BE2C (cell line): ENCODE measurements at regions not wholly inside any gene's neighbourhood (a gene's known extent, or its start where the extent isn't known, plus 50 kb on each side); places are given as distances from the start of the nearest gene placed in this dataset.

Source experiments
- DNase-seq: peaks from one replicate; pipeline ENCODE4 v3.0.0-alpha.2; 2020
- H3K27me3 ChIP-seq: fragments of 250-450 bp; sonication (Bioruptor Pico); 2 replicates; pipeline ENCODE4 v1.5.1; 2020; ENCODE audit warnings: mild to moderate bottlenecking
- H3K36me3 ChIP-seq: fragments of 250-450 bp; sonication (Bioruptor Pico); 2 replicates; pipeline ENCODE4 v1.5.1; 2020; ENCODE audit warnings: mild to moderate bottlenecking
- H3K4me1 ChIP-seq: fragments of 250-450 bp; sonication (Bioruptor Pico); 2 replicates; pipeline ENCODE4 v1.5.1; 2020
- H3K4me3 ChIP-seq: 2 replicates; pipeline ENCODE4 v1.5.1; 2011; ENCODE audit warnings: low read depth, low read length
- H3K9me3 ChIP-seq: fragments of 250-450 bp; sonication (Bioruptor Pico); 2 replicates; pipeline ENCODE4 v1.5.1; 2020
- TF ChIP-seq, protein P1 (sequence below): IDR thresholded peaks from 2 replicates; pipeline ENCODE4 v1.5.1; 2012; ENCODE audit warnings: mild to moderate bottlenecking, low read depth, low read length

- DNase-seq: no peak
- TF ChIP-seq, protein P1, sequence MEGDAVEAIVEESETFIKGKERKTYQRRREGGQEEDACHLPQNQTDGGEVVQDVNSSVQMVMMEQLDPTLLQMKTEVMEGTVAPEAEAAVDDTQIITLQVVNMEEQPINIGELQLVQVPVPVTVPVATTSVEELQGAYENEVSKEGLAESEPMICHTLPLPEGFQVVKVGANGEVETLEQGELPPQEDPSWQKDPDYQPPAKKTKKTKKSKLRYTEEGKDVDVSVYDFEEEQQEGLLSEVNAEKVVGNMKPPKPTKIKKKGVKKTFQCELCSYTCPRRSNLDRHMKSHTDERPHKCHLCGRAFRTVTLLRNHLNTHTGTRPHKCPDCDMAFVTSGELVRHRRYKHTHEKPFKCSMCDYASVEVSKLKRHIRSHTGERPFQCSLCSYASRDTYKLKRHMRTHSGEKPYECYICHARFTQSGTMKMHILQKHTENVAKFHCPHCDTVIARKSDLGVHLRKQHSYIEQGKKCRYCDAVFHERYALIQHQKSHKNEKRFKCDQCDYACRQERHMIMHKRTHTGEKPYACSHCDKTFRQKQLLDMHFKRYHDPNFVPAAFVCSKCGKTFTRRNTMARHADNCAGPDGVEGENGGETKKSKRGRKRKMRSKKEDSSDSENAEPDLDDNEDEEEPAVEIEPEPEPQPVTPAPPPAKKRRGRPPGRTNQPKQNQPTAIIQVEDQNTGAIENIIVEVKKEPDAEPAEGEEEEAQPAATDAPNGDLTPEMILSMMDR: no peak
- Histone ChIP-seq H3K36me3 (no peaks in the 10 kb centered on the region), H3K9me3 (no peaks in the 10 kb centered on the region), H3K27me3 (no peaks in the 10 kb centered on the region), H3K4me3 (no peak overlapping the region), H3K4me1 (no peaks in the 10 kb centered on the region)
Observed at GRCh38 chr12:28941248-28941647, 207.8 kb upstream of the FAR2 start.

DNA sequence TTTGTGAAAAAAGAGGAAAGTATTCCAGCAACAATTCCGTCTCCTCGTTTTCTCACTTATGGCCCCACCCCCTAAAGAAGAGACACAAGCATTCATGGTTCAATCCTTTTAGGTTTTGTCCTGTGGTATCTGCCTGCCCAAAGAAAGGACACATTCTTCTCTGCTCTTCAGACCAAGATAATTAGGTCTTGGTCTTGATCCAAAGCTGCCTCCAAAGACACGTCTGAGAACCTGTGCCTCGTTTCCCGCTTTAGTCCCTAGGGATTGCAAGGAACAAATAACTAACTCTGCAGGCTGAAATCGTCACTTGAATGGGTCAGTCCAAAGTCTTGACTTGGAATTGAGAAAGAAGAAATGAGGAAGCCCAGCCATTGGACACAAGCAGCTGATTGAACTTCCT is 202.7 kb upstream of the FAR2 start:
- no peak overlapping the region for H3K4me3 ChIP-seq
- no peak for DNase-seq
- H3K36me3 ChIP-seq: no peaks in the 10 kb centered on the region
- no peaks in the 10 kb centered on the region for H3K9me3 ChIP-seq
- no peaks in the 10 kb centered on the region for H3K4me1 ChIP-seq
- H3K27me3 ChIP-seq: no peaks in the 10 kb centered on the region
- TF ChIP-seq, protein P1: no peak

GRCh38 chr12:28948685-28949084 is 200.4 kb upstream of the FAR2 start:
- no peak for DNase-seq
- TF ChIP-seq, protein P1: no peak
- Histone ChIP-seq H3K27me3 (no peaks in the 10 kb centered on the region), H3K4me3 (no peak overlapping the region), H3K36me3 (no peaks in the 10 kb centered on the region), H3K9me3 (no peaks in the 10 kb centered on the region), H3K4me1 (no peaks in the 10 kb centered on the region)

DNA sequence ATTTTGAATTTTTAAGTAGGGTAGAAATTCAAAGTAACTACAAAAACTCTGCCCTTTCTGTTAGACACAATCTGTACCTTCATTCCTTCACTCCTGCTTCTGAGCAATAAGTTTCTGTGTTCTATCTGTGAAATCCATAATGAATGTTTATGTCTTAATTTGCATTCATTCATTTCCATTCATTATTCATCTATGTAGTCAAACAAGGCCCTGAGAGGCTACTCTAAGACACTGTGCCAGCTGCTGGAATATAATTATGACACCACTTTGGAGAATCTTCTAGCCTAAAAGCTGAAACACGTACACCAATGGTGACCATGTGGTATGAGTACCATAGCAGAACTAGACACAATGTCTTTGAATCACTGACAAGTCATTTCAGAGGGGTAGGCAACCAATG is 199.9 kb upstream of the FAR2 start:
- DNase-seq: no peak
- Histone ChIP-seq H3K36me3 (no peaks in the 10 kb centered on the region), H3K27me3 (no peaks in the 10 kb centered on the region), H3K9me3 (no peaks in the 10 kb centered on the region), H3K4me1 (no peaks in the 10 kb centered on the region), H3K4me3 (no peak overlapping the region)
- TF ChIP-seq, protein P1: no peak

- DNase-seq: no peak
- H3K9me3 ChIP-seq: no peaks in the 10 kb centered on the region
- H3K27me3 ChIP-seq: no peaks in the 10 kb centered on the region
- H3K4me1 ChIP-seq: peaks cover 8% of the 10 kb centered on the region
- no peaks in the 10 kb centered on the region for H3K36me3 ChIP-seq
- H3K4me3 ChIP-seq: no peak overlapping the region
- TF ChIP-seq, protein P1: no peak
Observed at GRCh38 chr12:28950049-28950448, 199.0 kb upstream of the FAR2 start.

- DNase-seq: no peak
- TF ChIP-seq, protein P1: no peak
- H3K4me3 ChIP-seq: no peak overlapping the region
- H3K36me3 ChIP-seq: no peaks in the 10 kb centered on the region
- no peaks in the 10 kb centered on the region for H3K9me3 ChIP-seq
- H3K4me1 ChIP-seq: peaks cover 9% of the 10 kb centered on the region
- H3K27me3 ChIP-seq: no peaks in the 10 kb centered on the region
Observed at GRCh38 chr12:28951935-28952334, 197.1 kb upstream of the FAR2 start.
